Smooth muscle cell (in vitro differentiated cells): ENCODE measurements at regions not wholly inside any gene's neighbourhood (a gene's known extent, or its start where the extent isn't known, plus 50 kb on each side); places are given as distances from the start of the nearest gene placed in this dataset.

Experiments used
- DNase-seq: peaks from one replicate; lab custom pipeline; 2025; ENCODE audit not compliant: unreplicated experiment; lab: John Stamatoyannopoulos, UW
- H2AFZ ChIP-seq: fragments of 200-600 bp; sonication (generic); 2 replicates; pipeline ENCODE4 v1.6.0; 2016; ENCODE audit warnings: antibody characterized with exemption, low read depth, mild to moderate bottlenecking
- H3F3A ChIP-seq: fragments of 200-600 bp; sonication (generic); 2 replicates; pipeline ENCODE4 v1.6.0; 2017; ENCODE audit warnings: antibody characterized with exemption, low read depth
- H3K27ac ChIP-seq: fragments of 200-600 bp; sonication (generic); 2 replicates; pipeline ENCODE4 v1.5.1; 2016; ENCODE audit warnings: low read depth, mild to moderate bottlenecking
- H3K27me3 ChIP-seq: fragments of 200-600 bp; sonication (generic); 2 replicates; pipeline ENCODE4 v1.6.1; 2016; ENCODE audit warnings: low read depth, mild to moderate bottlenecking
- H3K36me3 ChIP-seq: fragments of 200-600 bp; sonication (generic); 2 replicates; pipeline ENCODE4 v1.5.1; 2016; ENCODE audit warnings: low read depth
- H3K4me1 ChIP-seq: fragments of 200-600 bp; sonication (generic); 2 replicates; pipeline ENCODE4 v1.5.1; 2016; ENCODE audit warnings: low read depth
- H3K4me2 ChIP-seq: fragments of 200-600 bp; sonication (generic); 2 replicates; pipeline ENCODE4 v1.6.0; 2016; ENCODE audit warnings: mild to moderate bottlenecking
- H3K4me3 ChIP-seq: fragments of 200-600 bp; sonication (generic); 2 replicates; pipeline ENCODE4 v1.5.1; 2016; ENCODE audit warnings: mild to moderate bottlenecking
- H3K79me2 ChIP-seq: fragments of 200-600 bp; sonication (generic); 2 replicates; pipeline ENCODE4 v1.6.0; 2016; ENCODE audit warnings: low read depth, mild to moderate bottlenecking
- H3K9ac ChIP-seq: fragments of 200-600 bp; sonication (generic); 2 replicates; pipeline ENCODE4 v1.6.0; 2016; ENCODE audit warnings: low read depth
- H3K9me3 ChIP-seq: fragments of 200-600 bp; sonication (generic); replicated peaks from 2 replicates; pipeline ENCODE4 v1.5.1; 2016; ENCODE audit warnings: low read depth
- H4K20me1 ChIP-seq: fragments of 200-600 bp; sonication (generic); 2 replicates; pipeline ENCODE4 v1.6.0; 2016; ENCODE audit warnings: low read depth
- CTCF ChIP-seq: fragments of 200-600 bp; sonication (generic); IDR thresholded peaks from 2 replicates; pipeline ENCODE4 v1.5.1; 2017; ENCODE audit warnings: borderline replicate concordance, mild to moderate bottlenecking, antibody characterized with exemption; ENCODE audit not compliant: insufficient read depth, poor library complexity, severe bottlenecking
- WGBS: methylation state at CpG from one replicate; pipeline ENCODE4 v1.1.7; 2016; ENCODE audit warnings: low lambda C conversion rate; 5-methylcytosine and 5-hydroxymethylcytosine counted together

GRCh38 chr1:194056169-194056568 is 869.8 kb upstream of the B3GALT2 start:
- H3F3A ChIP-seq = no peaks in the 10 kb centered on the region
- no peak for DNase-seq
- H3K27me3 ChIP-seq = no peaks in the 10 kb centered on the region
- H3K4me2 ChIP-seq = no peak overlapping the region
- no peaks in the 10 kb centered on the region for H3K9me3 ChIP-seq
- no peaks in the 10 kb centered on the region for H3K4me1 ChIP-seq
- WGBS = 92% methylated on average over 2 of the region's 2 CpGs
- H4K20me1 ChIP-seq = no peaks in the 10 kb centered on the region
- no peak overlapping the region for H3K9ac ChIP-seq
- H3K27ac ChIP-seq = no peak overlapping the region
- no peak overlapping the region for H2AFZ ChIP-seq
- no peak for TF ChIP-seq CTCF
- no peaks in the 10 kb centered on the region for H3K79me2 ChIP-seq
- no peak overlapping the region for H3K4me3 ChIP-seq
- H3K36me3 ChIP-seq = no peaks in the 10 kb centered on the region

GRCh38 chr1:194055536-194055935 is 869.1 kb upstream of the B3GALT2 start:
- Histone ChIP-seq H3F3A (no peaks in the 10 kb centered on the region), H3K9ac (no peak overlapping the region), H3K27me3 (no peaks in the 10 kb centered on the region), H2AFZ (no peak overlapping the region), H3K4me2 (no peak overlapping the region), H3K4me1 (no peaks in the 10 kb centered on the region), H4K20me1 (no peaks in the 10 kb centered on the region), H3K9me3 (no peaks in the 10 kb centered on the region), H3K27ac (no peak overlapping the region), H3K79me2 (no peaks in the 10 kb centered on the region), H3K4me3 (no peak overlapping the region), H3K36me3 (no peaks in the 10 kb centered on the region)
- no peak for DNase-seq
- 56% methylated on average over 1 of the region's 1 CpG for WGBS
- no peak for TF ChIP-seq CTCF

- H3K4me3 ChIP-seq = no peak overlapping the region
- no peaks in the 10 kb centered on the region for H3F3A ChIP-seq
- no peaks in the 10 kb centered on the region for H3K9me3 ChIP-seq
- WGBS = 100% methylated on average over 2 of the region's 2 CpGs
- H3K27ac ChIP-seq = no peak overlapping the region
- H3K4me2 ChIP-seq = no peak overlapping the region
- H3K27me3 ChIP-seq = no peaks in the 10 kb centered on the region
- no peaks in the 10 kb centered on the region for H3K36me3 ChIP-seq
- no peak overlapping the region for H3K9ac ChIP-seq
- no peak for TF ChIP-seq CTCF
- H2AFZ ChIP-seq = no peak overlapping the region
- H3K4me1 ChIP-seq = no peaks in the 10 kb centered on the region
- no peaks in the 10 kb centered on the region for H4K20me1 ChIP-seq
- no peak for DNase-seq
- no peaks in the 10 kb centered on the region for H3K79me2 ChIP-seq
These were observed 866.3 kb upstream of the B3GALT2 start for GRCh38 chr1:194052514-194053338.

- H3K4me2 ChIP-seq = no peak overlapping the region
- no peaks in the 10 kb centered on the region for H3K4me1 ChIP-seq
- no peak overlapping the region for H2AFZ ChIP-seq
- no peaks in the 10 kb centered on the region for H4K20me1 ChIP-seq
- no peaks in the 10 kb centered on the region for H3K9me3 ChIP-seq
- no peak for DNase-seq
- no peak for TF ChIP-seq CTCF
- no peak overlapping the region for H3K4me3 ChIP-seq
- WGBS = 66% methylated on average over 3 of the region's 3 CpGs
- no peaks in the 10 kb centered on the region for H3F3A ChIP-seq
- H3K36me3 ChIP-seq = no peaks in the 10 kb centered on the region
- H3K9ac ChIP-seq = no peak overlapping the region
- no peak overlapping the region for H3K27ac ChIP-seq
- H3K27me3 ChIP-seq = no peaks in the 10 kb centered on the region
- H3K79me2 ChIP-seq = no peaks in the 10 kb centered on the region
These were observed 861.5 kb upstream of the B3GALT2 start for GRCh38 chr1:194047921-194048320.
